Epithelial cell of esophagus (primary cell): ENCODE measurements at regions not wholly inside any gene's neighbourhood (a gene's known extent, or its start where the extent isn't known, plus 50 kb on each side); places are given as distances from the start of the nearest gene placed in this dataset.

Experiments
- DNase-seq: peaks from one replicate; pipeline ENCODE4 v3.0.0; 2010; ENCODE audit warnings: low read depth
- H3K4me3 ChIP-seq: 2 replicates; pipeline ENCODE4 v1.5.1; 2011; ENCODE audit warnings: mild to moderate bottlenecking, low read length, control low read depth
- CTCF ChIP-seq: IDR thresholded peaks from 2 replicates; pipeline ENCODE4 v1.5.1; 2011; ENCODE audit warnings: low read depth, mild to moderate bottlenecking, low read length, control low read depth, inconsistent platforms; ENCODE audit not compliant: insufficient read depth; ENCODE audit errors: missing control alignments

DNA sequence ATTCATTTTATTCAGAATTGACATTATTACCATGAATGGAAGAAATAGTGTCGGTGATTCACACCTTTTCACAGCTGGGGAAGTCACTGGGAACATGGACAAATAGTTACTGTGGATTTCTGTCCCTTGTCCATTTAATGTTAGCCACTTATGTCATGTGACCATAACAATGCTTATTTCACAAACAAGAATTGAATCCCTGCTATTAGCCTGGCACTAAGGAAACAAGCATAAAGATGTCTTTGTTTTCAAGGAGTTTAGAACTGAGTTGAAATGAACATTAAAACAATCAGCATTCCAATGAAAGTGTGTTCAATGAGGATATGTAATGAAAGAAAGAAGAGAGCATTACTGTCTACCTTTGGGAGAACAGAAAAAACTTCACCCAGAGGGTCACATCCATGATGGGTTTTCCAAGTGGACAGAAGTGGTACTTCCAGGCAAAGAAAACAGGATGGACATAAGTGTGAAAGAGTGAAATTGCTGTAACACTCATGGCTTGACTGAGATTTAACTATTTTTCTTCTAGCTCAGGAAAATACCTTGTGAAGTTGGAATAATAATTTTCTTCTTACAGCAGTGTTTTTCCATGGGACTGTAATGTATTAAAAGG is 324.5 kb upstream of the UBE2E3 start:
- no peak for DNase-seq
- H3K4me3 ChIP-seq = no peak overlapping the region
- no peak for TF ChIP-seq CTCF

DNA sequence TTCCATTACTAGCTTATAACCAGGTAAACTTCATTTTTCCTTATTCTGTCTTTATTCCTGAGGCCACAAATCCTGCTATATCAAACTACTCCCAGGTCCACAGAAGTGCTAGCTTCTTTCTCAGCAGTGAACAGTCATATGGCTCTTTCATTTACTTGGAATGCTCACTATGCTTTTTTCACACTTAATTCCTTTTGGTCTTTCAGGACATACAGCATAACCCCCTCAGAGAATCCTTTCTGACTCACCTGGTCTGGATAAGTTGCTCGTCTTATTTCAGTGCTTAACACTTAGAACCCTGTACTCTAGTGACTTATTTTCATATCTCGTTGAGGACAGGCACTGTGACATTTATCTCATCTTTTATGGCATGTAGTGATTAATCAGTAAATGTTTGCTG is 325.0 kb upstream of the UBE2E3 start:
- no peak for TF ChIP-seq CTCF
- peak; percentile 54 for DNase-seq
- no peak overlapping the region for H3K4me3 ChIP-seq

DNA sequence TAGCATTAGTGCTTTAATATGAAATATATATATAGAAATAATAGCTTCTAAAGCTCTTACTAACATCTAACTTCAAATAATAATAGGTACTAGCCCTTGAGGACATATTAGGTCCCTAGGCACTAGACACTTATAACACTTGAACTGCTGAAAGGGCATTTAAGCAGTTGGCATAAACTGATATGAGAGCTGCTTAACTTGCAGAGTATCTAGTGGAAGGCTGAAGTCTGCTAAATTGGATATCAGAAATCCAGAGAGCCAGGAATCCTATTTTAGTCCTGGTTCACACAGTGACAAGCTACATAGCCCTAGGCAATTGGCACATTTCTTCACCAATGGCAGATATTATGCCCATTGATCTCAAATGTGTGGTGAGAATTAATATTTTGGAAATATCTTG is 326.9 kb upstream of the UBE2E3 start:
- no peak overlapping the region for H3K4me3 ChIP-seq
- no peak for TF ChIP-seq CTCF
- DNase-seq = no peak

DNA sequence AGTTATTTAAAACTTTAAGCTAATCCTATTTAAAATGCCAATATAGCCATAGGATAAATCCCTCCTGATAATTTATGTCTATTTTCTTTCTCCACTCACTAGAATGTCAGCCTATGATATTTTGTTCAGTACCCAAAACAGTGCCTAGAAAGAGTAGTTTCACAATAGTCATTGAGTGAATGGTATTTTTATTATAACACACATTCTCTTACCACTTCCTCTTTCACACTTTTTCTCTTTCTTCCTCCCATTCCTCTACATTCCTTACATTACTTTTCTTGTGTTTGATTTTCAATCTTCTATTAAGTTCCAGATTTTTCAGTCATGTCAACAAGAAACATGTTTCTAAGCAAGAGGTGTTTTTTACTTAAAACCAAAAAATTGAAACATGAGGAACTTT is 327.6 kb upstream of the UBE2E3 start:
- H3K4me3 ChIP-seq = no peak overlapping the region

GRCh38 chr2:180651596-180651995 is 328.8 kb upstream of the UBE2E3 start:
- TF ChIP-seq CTCF = no peak
- no peak overlapping the region for H3K4me3 ChIP-seq
- no peak for DNase-seq

More for the DNA sequence above, 327.6 kb upstream of the UBE2E3 start:
- TF ChIP-seq CTCF = no peak
- DNase-seq = no peak

DNA sequence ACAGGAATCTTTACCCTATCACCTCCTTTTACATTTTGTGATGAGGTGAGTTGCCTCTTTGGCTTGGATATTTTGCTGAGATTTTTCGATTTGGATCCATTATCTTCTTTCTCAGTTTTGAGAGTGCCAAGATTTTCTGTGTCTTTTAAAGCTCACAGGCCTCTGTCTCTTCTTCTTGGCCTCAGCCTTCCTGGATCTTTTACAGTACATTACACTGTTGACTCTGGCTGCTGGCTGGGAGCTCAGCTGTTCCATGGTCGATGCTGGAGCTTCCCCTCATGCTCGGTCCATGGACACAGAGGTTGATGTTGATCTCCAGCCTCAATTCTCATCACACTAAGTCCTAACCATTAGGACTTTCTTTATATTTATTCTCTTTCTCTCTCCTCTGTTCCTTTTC is 332.8 kb upstream of the UBE2E3 start:
- TF ChIP-seq CTCF = no peak
- no peak for DNase-seq

DNA sequence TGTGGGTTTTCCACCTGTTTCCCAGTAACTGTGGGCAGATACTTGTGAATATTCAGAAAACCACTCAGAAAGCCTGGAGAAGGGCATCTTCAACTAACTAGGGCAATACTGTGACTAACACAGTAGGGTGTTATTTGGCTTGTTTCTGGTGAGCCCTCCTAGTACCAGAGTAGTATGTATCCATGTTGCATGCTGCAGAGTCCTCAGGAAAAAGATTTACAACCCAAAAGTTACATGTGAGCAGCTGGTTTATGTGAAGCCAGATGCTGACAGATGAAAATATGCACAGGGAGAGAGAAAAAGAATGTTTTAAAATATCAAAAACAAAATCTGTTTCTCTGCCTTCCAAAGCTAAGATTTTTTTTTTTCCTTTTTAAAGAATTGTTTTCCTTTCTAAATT is 333.2 kb upstream of the UBE2E3 start:
- no peak for DNase-seq
- no peak overlapping the region for H3K4me3 ChIP-seq
- no peak for TF ChIP-seq CTCF

More for the DNA sequence above, 332.8 kb upstream of the UBE2E3 start:
- no peak overlapping the region for H3K4me3 ChIP-seq
